SK-N-SH (cell line): ENCODE measurements at regions not wholly inside any gene's neighbourhood (a gene's known extent, or its start where the extent isn't known, plus 50 kb on each side); places are given as distances from the start of the nearest gene placed in this dataset.

Experiments
- CTCF ChIA-PET: fragments of 300-600, 350-600 bp; formaldehyde crosslinking; extraction: SDS; loops from one replicate; lab custom pipeline; 2021; lab: Yijun Ruan, JAX
- POLR2A ChIA-PET: fragments of 350-600 bp; sonication (Branson Sonifier 250); formaldehyde crosslinking; extraction: SDS; loops from one replicate; lab custom pipeline; 2020; ENCODE audit warnings: antibody characterized with exemption, inconsistent platforms; lab: Yijun Ruan, JAX
- DNase-seq: peaks from one replicate; pipeline ENCODE4 v3.0.0; 2012
- H2AFZ ChIP-seq: fragments of 200-600 bp; sonication (generic); 2 replicates; pipeline ENCODE4 v1.8.1; 2016; ENCODE audit warnings: antibody characterized with exemption, mild to moderate bottlenecking, low read depth
- H3F3A ChIP-seq: fragments of 200-600 bp; sonication (generic); replicated peaks from 2 replicates; pipeline ENCODE3; 2016; ENCODE audit warnings: antibody characterized with exemption, mild to moderate bottlenecking; ENCODE audit not compliant: insufficient read depth
- H3K27ac ChIP-seq, 2 experiments: fragments of 200-500 bp in 1 of 2; fragments of 200-600 bp in 1 of 2; sonication (Bioruptor generic) in 1 of 2; sonication (generic), shearing (Covaris generic) in 1 of 2; 2 replicates each; pipeline versions ENCODE4 v1.5.1 to v1.6.1; 2014 to 2016; ENCODE audit warnings: low read depth in 2 of 2, inconsistent platforms in 1 of 2, low read length in 1 of 2, mild to moderate bottlenecking in 1 of 2, mixed read lengths in 1 of 2
- H3K27me3 ChIP-seq: fragments of 200-600 bp; sonication (generic), shearing (Covaris generic); 2 replicates; pipeline ENCODE4 v1.6.1; 2016; ENCODE audit warnings: mixed run types; ENCODE audit not compliant: insufficient read depth
- H3K36me3 ChIP-seq, 2 experiments: fragments of 200-500 bp in 1 of 2; fragments of 200-600 bp in 1 of 2; sonication (Bioruptor generic) in 1 of 2; sonication (generic) in 1 of 2; replicated peaks in 1 of 2; 2 replicates each; pipeline versions ENCODE3 to v1.5.1; 2014 to 2016; ENCODE audit warnings: low read length in 1 of 2, mild to moderate bottlenecking in 1 of 2; ENCODE audit not compliant: insufficient read depth in 2 of 2, control insufficient read depth in 1 of 2
- H3K4me1 ChIP-seq, 2 experiments: fragments of 200-500 bp in 1 of 2; fragments of 200-600 bp in 1 of 2; sonication (Bioruptor generic) in 1 of 2; sonication (generic), shearing (Covaris generic) in 1 of 2; 2 replicates each; pipeline versions ENCODE4 v1.5.1 to v1.6.1; 2014 to 2016; ENCODE audit warnings: low read depth in 1 of 2, low read length in 1 of 2, mixed run types in 1 of 2; ENCODE audit not compliant: insufficient read depth in 2 of 2, control insufficient read depth in 1 of 2
- H3K4me2 ChIP-seq: fragments of 200-600 bp; sonication (generic), shearing (Covaris generic); 2 replicates; pipeline ENCODE4 v1.6.1; 2017; ENCODE audit warnings: mixed run types
- H3K4me3 ChIP-seq, 2 experiments: fragments of 200-500 bp in 1 of 2; fragments of 200-600 bp in 1 of 2; sonication (Bioruptor generic) in 1 of 2; sonication (generic), shearing (Covaris generic) in 1 of 2; 2 replicates each; pipeline versions ENCODE4 v1.5.1 to v1.8.1; 2014 to 2016; ENCODE audit warnings: low read depth in 2 of 2, inconsistent platforms in 1 of 2, low read length in 1 of 2, mild to moderate bottlenecking in 1 of 2, mixed read lengths in 1 of 2, moderate library complexity in 1 of 2
- H3K79me2 ChIP-seq: fragments of 200-600 bp; sonication (generic); 2 replicates; pipeline ENCODE4 v1.8.1; 2017; ENCODE audit warnings: mild to moderate bottlenecking; ENCODE audit not compliant: insufficient read depth
- H3K9ac ChIP-seq: fragments of 200-600 bp; sonication (generic); 2 replicates; pipeline ENCODE4 v1.6.1; 2017; ENCODE audit warnings: mixed run types
- H3K9me2 ChIP-seq: fragments of 200-600 bp; sonication (generic); 2 replicates; pipeline ENCODE4 v1.6.1; 2017; ENCODE audit warnings: mixed run types
- H3K9me3 ChIP-seq: fragments of 200-600 bp; sonication (generic); 2 replicates; pipeline ENCODE4 v1.6.1; 2017; ENCODE audit warnings: mixed run types, mild to moderate bottlenecking, moderate library complexity
- H4K20me1 ChIP-seq: fragments of 200-600 bp; sonication (generic); 2 replicates; pipeline ENCODE4 v1.6.1; 2017; ENCODE audit warnings: mild to moderate bottlenecking, mixed run types; ENCODE audit not compliant: insufficient read depth
- CHD2 ChIP-seq: fragments of 150-350 bp; IDR thresholded peaks from 2 replicates; pipeline ENCODE4 v1.6.1; 2018; ENCODE audit warnings: low read length; ENCODE audit not compliant: partially characterized antibody
- FOXJ3 ChIP-seq: sonication (generic); formaldehyde crosslinking; IDR thresholded peaks from 2 replicates; pipeline ENCODE4 v1.5.1; 2020; ENCODE audit warnings: mild to moderate bottlenecking, missing genetic modification reagents
- MXI1 ChIP-seq: IDR thresholded peaks from 2 replicates; pipeline ENCODE4 v1.6.1; 2012; ENCODE audit warnings: mild to moderate bottlenecking, low read depth, low read length, improper control_type of control experiment
- POLR2AphosphoS5 ChIP-seq: IDR thresholded peaks from 2 replicates; pipeline ENCODE4 v1.6.1; 2012; ENCODE audit warnings: low read depth, low read length
- RAD21 ChIP-seq: IDR thresholded peaks from 2 replicates; pipeline ENCODE4 v1.6.1; 2012; ENCODE audit warnings: mild to moderate bottlenecking, low read length
- RFX5 ChIP-seq: IDR thresholded peaks from 2 replicates; pipeline ENCODE4 v1.6.1; 2012; ENCODE audit warnings: mild to moderate bottlenecking, improper control_type of control experiment, low read length
- RXRA ChIP-seq: IDR thresholded peaks from 2 replicates; pipeline ENCODE4 v1.4.0; 2012; ENCODE audit warnings: low read depth, mild to moderate bottlenecking, borderline replicate concordance
- TCF12 ChIP-seq: IDR thresholded peaks from 2 replicates; pipeline ENCODE4 v1.4.0; 2012
- WGBS: methylation state at CpG from one replicate; pipeline ENCODE4 v1.1.6; 2017; ENCODE audit warnings: low lambda C conversion rate; 5-methylcytosine and 5-hydroxymethylcytosine counted together
- TF ChIP-seq, protein P1 (sequence below): IDR thresholded peaks from 2 replicates; pipeline ENCODE4 v1.4.0; 2012; ENCODE audit warnings: low read depth, borderline replicate concordance
- TF ChIP-seq, protein P2 (sequence below): fragments of 150-350 bp; IDR thresholded peaks from 2 replicates; pipeline ENCODE4 v1.6.1; 2017; ENCODE audit warnings: antibody characterized with exemption, low read length, low read depth, borderline replicate concordance

DNA sequence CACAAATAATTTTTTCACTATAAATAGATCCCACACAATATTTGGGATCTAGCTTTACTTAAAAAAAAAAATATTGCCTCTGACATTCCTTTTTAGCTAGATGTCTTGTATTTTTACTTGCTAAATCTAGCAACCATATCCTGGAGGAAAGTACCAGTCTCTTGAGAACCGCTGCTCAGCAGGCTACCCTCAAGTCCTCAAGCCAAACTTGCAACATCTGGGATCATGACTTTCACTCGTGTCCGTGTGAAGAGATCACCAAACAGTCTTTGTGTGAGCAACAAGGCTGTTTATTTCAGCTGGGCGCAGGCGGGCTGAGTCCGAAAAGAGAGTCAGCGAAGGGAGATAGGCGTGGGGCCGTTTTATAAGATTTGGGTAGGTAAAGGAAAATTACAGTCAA, 180.3 kb upstream of the FER start:
- WGBS, result 64% methylated on average over 9 of the region's 9 CpGs
- Histone ChIP-seq H3K4me2 (no peak overlapping the region), H3K4me3 (no peak overlapping the region), H3K27ac (no peak overlapping the region), H3K4me1 (no peaks in the 10 kb centered on the region), H3K9me3 (no peaks in the 10 kb centered on the region), H3K79me2 (no peaks in the 10 kb centered on the region), H3F3A (no peaks in the 10 kb centered on the region), H2AFZ (no peak overlapping the region), H4K20me1 (no peaks in the 10 kb centered on the region), H3K9ac (no peak overlapping the region), H3K36me3 (no peaks in the 10 kb centered on the region), H3K9me2 (no peaks in the 10 kb centered on the region), H3K27me3 (no peaks in the 10 kb centered on the region)
- CTCF ChIA-PET, result no interaction called here
- POLR2A ChIA-PET, result no interaction called here
- DNase-seq, result no peak
- TF ChIP-seq RAD21, result no peak

DNA sequence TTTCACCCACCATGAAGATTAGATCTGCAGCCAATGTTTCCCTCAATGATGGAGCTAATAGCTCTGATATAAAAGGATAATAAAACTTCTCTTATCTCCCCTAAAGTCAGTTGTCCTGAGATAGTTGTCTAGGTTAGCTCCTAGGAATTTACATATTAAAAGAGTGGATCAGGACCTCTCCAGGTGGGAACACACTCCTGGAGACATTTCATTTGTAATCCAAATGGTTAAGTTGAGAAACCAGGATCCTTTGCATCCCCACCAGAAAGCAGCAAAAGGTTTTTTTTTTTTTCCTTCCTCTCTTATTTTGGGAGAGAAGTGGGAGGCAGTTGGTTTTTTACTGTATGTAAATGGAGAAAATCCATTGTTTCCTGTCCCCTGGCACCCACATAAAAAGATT, 182.5 kb upstream of the FBXL17 start:
- TF ChIP-seq POLR2AphosphoS5 (no peak), TCF12 (no peak), RFX5 (no peak)
- TF ChIP-seq, all 33 proteins: peak for 0
- Histone ChIP-seq H2AFZ (no peak overlapping the region), H3K4me2 (no peak overlapping the region), H3K27me3 (no peaks in the 10 kb centered on the region), H3K4me1 (no peaks in the 10 kb centered on the region), H3K9me2 (no peaks in the 10 kb centered on the region), H3F3A (no peaks in the 10 kb centered on the region), H3K27ac (no peak overlapping the region), H3K9me3 (no peaks in the 10 kb centered on the region), H3K4me3 (no peak overlapping the region), H4K20me1 (no peaks in the 10 kb centered on the region), H3K9ac (no peak overlapping the region), H3K79me2 (no peaks in the 10 kb centered on the region), H3K36me3 (no peaks in the 10 kb centered on the region)
- ChIA-PET POLR2A (no interaction called here), CTCF (no interaction called here)
- no peak for DNase-seq

DNA sequence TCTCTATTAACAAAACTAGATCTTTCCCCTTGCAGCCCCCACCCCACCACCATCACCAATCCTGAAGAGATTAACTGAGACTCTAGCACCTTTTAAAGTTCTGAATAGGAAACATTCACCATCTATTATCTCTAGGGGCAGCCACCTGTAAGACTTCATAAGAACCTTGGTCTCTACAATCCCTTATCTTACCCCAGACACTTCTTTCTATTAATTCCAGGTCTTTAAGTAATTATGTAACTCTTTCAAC, 180.2 kb upstream of the FBXL17 start:
- no peak overlapping the region for H3K4me2 ChIP-seq
- H3K9me3 ChIP-seq, result no peaks in the 10 kb centered on the region
- no peak overlapping the region for H3K4me3 ChIP-seq
- CTCF ChIA-PET, result no interaction called here
- TF ChIP-seq, protein P1, sequence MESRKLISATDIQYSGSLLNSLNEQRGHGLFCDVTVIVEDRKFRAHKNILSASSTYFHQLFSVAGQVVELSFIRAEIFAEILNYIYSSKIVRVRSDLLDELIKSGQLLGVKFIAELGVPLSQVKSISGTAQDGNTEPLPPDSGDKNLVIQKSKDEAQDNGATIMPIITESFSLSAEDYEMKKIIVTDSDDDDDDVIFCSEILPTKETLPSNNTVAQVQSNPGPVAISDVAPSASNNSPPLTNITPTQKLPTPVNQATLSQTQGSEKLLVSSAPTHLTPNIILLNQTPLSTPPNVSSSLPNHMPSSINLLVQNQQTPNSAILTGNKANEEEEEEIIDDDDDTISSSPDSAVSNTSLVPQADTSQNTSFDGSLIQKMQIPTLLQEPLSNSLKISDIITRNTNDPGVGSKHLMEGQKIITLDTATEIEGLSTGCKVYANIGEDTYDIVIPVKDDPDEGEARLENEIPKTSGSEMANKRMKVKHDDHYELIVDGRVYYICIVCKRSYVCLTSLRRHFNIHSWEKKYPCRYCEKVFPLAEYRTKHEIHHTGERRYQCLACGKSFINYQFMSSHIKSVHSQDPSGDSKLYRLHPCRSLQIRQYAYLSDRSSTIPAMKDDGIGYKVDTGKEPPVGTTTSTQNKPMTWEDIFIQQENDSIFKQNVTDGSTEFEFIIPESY, result no peak
- TF ChIP-seq POLR2AphosphoS5 (no peak), RAD21 (no peak), FOXJ3 (no peak), MXI1 (no peak), CHD2 (no peak), RXRA (no peak)
- TF ChIP-seq, protein P2, sequence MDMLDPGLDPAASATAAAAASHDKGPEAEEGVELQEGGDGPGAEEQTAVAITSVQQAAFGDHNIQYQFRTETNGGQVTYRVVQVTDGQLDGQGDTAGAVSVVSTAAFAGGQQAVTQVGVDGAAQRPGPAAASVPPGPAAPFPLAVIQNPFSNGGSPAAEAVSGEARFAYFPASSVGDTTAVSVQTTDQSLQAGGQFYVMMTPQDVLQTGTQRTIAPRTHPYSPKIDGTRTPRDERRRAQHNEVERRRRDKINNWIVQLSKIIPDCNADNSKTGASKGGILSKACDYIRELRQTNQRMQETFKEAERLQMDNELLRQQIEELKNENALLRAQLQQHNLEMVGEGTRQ, result no peak
- no peak overlapping the region for H3K9ac ChIP-seq
- no peaks in the 10 kb centered on the region; the same call in 1 of the 2 replicates for H3K27me3 ChIP-seq
- DNase-seq, result no peak
- H2AFZ ChIP-seq, result no peak overlapping the region
- H3K27ac ChIP-seq, result no peak overlapping the region
- POLR2A ChIA-PET, result no interaction called here
- no peaks in the 10 kb centered on the region for H3K4me1 ChIP-seq
- H3F3A ChIP-seq, result no peaks in the 10 kb centered on the region
- H3K79me2 ChIP-seq, result no peaks in the 10 kb centered on the region
- no peaks in the 10 kb centered on the region for H3K9me2 ChIP-seq
- H3K36me3 ChIP-seq, result no peaks in the 10 kb centered on the region
- no peaks in the 10 kb centered on the region for H4K20me1 ChIP-seq
